HG03520 (cell line): ENCODE measurements at regions not wholly inside any gene's neighbourhood (a gene's known extent, or its start where the extent isn't known, plus 50 kb on each side); places are given as distances from the start of the nearest gene placed in this dataset.
"Not testable (repeated sequence)": the region's sequence is repeated elsewhere in the genome, so short reads cannot be mapped to it uniquely, and the experiment has no call there.

Source experiments
- ATAC-seq: cut with Tn5 transposase; IDR thresholded peaks from one replicate; pipeline ENCODE4 v1.9.1; 2021; ENCODE audit warnings: mild to moderate bottlenecking, moderate library complexity; ENCODE audit not compliant: unreplicated experiment

DNA sequence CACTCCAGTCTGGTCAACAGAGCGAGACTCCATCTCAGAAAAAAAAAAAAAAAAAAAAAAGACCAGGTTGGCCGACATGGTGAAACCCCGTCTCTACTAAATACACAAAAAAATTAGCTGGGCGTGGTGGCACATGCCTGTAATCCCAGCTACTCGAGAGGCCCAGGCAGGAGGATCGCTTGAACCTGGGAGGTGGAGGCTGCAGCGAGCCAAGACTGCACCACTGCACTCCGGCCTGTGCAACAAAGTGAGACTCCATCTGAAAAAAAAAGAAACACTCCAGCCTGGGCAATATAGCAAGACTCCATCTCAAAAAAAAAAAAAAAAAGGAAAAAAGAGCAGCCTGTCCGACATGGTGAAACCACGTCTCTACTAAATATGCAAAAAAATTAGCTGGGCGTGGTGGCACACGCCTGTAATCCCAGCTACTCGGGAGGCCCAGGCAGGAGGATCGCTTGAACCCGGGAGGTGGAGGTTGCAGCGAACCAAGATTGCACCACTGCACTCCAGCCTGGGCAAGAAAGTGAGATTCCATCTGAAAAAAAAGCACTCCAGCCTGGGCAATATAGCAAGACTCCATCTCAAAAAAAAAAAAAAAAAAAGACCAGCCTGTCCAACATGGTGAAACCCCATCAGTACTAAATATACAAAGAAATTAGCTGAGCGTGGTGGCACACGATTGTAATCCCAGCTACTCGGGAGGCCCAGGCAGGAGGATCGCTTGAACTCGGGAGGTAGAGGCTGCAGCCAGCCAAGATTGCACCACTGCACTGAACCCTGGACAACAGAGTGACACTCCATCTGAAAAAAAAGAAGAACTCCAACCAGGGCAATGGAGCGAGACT, 343.3 kb upstream of the PLGLB2 start:
- ATAC-seq = not testable (repeated sequence)

DNA sequence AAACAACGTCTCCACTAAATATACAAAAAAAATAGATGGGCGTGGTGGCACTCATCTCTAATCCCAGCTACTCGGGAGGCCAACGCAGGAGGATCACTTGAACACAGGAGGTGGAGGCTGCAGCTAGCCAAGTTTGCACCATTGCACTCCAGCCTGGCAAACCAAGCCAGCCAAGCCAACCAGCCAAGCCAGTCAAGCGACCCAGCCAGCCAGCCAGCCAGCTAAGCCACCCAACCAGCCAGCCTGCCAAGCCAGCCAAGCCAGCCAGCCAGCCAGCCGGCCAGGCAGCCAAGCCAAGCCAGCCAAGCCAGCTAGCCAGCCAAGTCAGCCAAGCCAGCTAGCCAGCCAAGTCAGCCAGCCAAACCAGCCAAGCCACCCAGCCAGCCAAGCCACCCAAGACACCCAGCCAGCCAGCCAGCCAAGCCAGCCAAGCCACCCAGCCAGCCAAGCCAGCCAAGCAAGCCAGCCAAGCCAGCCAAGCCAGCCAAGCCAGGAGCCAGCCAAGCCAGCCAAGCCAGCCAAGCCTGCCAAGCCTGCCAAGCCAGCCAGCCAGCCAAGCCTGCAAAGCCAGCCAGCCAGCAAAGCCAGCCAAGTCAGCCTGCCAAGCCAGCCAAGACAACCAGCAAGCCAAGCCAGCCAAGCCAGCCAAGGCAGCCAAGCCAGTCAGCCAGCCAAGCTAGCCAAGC, 342.2 kb upstream of the PLGLB2 start:
- not testable (repeated sequence) for ATAC-seq

DNA sequence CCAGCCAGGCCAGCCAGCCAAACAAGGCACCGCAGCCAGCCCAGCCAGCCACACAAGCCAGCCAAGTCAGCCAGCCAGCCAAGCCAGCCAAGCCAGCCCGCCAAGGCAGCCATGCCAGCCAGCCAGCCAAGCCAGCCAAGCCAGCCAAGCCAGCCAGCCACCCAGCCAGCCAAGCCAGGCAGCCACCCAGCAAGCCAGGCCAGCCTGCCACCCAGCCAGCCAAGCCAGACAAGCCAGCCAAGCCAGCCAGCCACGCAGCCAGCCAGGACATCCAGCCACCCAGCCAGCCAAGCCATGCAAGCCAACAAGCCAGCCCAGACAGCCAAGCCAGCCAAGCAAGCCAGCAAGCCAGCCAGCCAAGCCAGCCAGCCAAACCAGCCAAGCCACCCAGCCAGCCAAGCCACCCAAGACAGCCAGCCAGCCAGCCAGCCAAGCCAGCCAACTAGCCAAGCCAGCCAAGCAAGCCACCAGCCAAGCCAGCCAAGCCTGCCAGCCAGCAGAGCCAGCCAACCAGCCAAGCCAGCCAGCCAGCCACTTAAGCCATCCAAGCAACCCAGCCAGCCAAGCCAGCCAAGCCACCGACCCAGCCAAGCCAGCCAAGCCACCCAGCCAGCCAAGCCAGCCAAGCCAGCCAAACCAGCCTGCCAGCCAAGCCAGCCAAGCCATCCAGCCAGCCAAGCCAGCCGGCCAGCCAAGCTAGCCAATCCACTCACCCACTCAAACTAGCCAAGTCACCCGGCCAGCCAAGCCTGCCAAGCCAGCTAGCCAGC, 341.3 kb upstream of the PLGLB2 start:
- ATAC-seq = not testable (repeated sequence)

DNA sequence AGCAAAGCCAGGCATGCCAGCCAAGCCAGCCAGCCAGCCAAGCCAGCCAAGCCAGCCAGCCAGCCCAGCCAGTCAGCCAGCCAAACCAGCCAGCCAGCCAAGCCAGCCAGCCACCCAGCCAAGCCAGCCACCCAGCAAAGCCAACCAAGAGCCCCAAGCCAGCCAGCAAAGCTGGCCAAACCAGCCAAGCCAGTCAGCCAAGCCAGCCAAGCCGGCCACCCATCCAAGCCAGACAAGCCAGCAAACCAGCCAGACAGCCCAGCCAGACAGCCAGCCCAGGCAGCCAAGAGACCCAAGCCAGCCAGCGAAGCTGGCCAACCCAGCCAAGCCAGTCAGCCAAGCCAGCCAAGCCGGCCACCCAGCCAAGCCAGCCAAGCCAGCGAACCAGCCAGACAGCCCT, 338.3 kb upstream of the PLGLB2 start:
- not testable (repeated sequence) for ATAC-seq

DNA sequence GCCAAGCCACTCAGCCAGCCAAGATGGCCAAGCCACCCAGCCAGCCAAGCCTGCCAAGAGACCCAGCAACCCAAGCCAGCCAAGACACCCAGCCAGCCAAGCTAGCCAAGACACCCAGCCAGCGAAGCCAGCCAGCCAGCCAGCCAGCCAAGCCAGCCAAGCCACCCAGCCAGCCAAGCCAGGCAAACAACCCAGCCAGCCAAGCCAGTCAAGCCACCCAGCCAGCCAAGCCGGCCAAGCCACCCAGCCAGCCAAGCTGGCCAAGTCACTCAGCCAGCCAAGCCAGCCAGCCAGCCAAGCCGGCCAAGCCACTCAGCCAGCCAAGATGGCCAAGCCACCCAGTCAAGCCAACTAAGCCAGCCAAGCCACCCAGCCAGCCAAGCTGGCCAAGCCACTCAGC, 337.5 kb upstream of the PLGLB2 start:
- ATAC-seq = not testable (repeated sequence)

DNA sequence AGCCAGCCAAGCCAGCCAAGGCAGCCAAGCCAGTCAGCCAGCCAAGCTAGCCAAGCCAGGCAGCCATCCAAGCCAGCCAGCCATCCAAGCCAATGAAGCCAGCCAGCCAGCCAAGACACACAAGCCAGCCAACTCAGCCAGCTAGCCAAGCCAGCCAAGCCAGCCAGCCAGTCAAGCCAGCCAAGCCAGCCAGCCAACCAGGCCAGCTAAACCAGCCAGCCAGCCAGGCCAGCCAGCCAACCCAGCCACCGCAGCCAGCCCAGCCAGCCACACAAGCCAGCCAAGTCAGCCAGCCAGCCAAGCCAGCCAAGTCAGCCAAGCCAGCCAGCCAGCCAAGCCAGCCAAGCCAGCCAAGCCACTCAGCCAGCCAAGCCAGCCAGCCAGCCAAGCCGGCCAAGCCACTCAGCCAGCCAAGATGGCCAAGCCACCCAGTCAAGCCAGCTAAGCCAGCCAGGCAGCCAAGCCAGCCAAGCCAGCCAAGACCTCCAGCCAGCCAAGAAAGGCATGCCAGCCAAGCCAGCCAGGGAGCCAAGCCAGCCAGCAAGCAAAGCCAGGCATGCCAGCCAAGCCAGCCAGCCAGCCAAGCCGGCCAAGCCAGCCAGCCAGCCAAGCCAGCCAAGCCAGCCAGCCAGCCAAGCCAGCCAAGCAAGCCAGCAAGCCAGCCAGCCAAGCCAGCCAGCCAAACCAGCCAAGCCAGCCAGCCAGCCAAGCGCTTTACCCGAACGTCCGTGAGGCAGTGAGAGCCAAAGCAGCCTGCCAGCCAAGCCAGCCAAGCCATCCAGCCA, 335.7 kb upstream of the PLGLB2 start:
- not testable (repeated sequence) for ATAC-seq

DNA sequence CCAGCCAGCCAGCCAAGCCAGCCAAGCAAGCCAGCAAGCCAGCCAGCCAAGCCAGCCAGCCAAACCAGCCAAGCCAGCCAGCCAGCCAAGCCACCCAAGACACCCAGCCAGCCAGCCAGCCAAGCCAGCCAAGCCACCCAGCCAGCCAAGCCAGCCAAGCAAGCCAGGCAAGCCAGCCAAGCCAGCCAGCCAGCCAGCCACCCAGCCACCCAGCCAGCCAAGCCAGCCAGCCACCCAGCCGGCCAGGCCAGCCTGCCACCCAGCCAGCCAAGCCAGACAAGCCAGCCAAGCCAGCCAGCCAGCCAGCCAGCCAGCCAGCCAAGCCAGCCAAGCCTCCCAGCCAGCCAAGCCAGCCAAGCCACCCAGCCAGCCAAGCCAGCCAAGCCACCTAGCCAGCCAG, 333.6 kb upstream of the PLGLB2 start:
- ATAC-seq = not testable (repeated sequence)

DNA sequence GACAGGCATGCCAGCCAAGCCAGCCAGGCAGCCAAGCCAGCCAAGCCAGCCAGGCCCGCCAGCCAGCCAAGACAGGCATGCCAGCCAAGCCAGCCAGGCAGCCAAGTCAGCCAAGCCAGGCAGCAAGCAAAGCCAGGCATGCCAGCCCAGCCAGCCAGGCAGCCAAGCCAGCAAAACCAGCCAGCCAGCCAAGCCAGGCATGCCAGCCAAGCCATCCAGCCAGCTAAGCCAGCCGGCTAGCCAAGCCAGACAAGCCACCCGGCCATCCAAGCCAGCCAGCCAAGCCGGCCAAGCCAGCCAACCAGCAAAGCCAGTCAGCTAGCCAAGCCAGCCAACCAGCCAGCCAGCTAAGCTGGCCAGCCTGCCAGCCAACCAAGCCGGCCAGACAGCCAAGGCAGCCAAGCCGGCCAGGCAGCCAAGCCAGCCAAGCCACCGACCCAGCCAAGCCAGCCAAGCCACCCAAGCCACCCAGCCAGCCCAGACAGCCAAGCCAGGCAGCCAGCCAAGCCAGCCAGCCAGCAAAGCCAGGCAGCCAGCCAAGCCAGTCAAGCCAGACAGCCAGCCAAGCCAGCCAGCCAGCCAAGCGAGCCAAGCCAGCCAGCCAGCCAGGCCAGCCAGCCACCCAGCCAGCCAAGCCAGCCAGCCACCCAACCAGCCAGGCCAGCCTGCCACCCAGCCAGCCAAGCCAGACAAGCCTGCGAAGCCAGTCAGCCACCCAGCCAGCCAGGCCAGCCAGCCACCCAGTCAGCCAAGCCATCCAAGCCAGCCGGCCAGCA, 332.9 kb upstream of the PLGLB2 start:
- not testable (repeated sequence) for ATAC-seq

DNA sequence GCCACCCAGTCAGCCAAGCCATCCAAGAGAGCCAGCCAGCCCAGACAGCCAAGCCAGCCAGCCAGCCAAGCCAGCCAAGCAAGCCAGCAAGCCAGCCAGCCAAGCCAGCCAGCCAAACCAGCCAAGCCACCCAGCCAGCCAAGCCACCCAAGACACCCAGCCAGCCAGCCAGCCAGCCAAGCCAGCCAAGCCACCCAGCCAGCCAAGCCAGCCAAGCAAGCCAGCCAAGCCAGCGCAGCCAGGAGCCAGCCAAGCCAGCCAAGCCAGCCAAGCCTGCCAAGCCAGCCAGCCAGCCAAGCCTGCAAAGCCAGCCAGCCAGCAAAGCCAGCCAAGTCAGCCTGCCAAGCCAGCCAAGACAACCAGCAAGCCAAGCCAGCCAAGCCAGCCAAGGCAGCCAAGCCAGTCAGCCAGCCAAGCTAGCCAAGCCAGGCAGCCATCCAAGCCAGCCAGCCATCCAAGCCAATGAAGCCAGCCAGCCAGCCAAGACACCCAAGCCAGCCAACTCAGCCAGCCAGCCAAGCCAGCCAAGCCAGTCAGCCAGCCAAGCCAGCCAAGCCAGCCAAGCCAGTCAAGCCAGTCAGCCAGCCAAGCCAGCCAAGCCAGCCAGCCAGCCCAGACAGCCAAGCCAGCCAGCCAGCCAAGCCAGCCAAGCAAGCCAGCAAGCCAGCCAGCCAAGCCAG, 332.2 kb upstream of the PLGLB2 start:
- not testable (repeated sequence) for ATAC-seq

DNA sequence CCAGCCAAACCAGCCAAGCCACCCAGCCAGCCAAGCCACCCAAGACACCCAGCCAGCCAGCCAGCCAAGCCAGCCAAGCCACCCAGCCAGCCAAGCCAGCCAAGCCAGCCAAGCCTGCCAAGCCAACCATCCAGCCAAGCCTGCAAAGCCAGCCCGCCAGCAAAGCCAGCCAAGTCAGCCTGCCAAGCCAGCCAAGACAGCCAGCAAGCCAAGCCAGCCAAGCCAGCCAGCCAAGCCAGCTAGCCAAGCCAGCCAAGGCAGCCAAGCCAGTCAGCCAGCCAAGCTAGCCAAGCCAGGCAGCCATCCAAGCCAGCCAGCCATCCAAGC, 331.7 kb upstream of the PLGLB2 start:
- not testable (repeated sequence) for ATAC-seq

DNA sequence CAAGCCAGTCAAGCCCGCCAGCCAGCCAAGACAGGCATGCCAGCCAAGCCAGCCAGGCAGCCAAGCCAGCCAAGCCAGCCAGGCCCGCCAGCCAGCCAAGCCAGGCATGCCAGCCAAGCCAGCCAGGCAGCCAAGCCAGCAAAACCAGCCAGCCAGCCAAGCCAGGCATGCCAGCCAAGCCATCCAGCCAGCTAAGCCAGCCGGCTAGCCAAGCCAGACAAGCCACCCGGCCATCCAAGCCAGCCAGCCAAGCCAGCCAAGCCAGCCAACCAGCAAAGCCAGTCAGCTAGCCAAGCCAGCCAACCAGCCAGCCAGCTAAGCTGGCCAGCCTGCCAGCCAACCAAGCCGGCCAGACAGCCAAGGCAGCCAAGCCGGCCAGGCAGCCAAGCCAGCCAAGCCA, 330.7 kb upstream of the PLGLB2 start:
- ATAC-seq = not testable (repeated sequence)

DNA sequence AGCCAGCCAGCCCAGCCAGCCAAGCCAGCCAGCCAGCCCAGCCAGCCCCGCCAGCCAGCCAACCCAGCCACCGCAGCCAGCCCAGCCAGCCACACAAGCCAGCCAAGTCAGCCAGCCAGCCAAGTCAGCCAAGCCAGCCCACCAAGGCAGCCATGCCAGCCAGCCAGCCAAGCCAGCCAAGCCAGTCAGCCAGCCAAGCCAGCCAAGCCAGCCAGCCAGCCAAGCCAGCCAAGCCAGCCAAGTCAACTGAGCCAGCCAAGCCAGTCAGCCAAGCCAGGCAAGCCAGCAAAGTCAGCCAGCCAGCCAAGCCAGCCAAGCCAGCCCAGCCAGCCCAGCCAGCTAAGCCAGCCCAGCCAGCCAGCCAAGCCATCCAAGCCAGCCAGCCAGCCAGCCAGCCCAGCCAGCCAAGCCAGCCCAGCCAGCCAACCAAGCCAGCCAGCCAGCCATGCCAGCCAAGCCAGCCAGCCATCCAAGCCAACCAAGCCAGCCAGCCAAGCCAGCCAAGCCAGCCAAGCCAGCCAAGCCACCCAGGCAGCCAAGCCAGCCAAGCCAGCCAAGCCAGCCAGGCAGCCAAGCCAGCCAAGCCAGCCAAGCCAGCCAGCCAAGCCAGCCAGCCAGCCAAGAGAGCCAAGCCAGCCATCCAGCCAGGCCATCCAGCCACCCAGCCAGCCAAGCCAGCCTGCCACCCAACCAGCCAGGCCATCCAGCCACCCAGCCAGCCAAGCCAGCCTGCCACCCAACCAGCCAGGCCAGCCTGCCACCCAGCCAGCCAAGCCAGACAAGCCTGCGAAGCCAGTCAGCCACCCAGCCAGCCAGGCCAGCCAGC, 329.9 kb upstream of the PLGLB2 start:
- ATAC-seq = not testable (repeated sequence)

DNA sequence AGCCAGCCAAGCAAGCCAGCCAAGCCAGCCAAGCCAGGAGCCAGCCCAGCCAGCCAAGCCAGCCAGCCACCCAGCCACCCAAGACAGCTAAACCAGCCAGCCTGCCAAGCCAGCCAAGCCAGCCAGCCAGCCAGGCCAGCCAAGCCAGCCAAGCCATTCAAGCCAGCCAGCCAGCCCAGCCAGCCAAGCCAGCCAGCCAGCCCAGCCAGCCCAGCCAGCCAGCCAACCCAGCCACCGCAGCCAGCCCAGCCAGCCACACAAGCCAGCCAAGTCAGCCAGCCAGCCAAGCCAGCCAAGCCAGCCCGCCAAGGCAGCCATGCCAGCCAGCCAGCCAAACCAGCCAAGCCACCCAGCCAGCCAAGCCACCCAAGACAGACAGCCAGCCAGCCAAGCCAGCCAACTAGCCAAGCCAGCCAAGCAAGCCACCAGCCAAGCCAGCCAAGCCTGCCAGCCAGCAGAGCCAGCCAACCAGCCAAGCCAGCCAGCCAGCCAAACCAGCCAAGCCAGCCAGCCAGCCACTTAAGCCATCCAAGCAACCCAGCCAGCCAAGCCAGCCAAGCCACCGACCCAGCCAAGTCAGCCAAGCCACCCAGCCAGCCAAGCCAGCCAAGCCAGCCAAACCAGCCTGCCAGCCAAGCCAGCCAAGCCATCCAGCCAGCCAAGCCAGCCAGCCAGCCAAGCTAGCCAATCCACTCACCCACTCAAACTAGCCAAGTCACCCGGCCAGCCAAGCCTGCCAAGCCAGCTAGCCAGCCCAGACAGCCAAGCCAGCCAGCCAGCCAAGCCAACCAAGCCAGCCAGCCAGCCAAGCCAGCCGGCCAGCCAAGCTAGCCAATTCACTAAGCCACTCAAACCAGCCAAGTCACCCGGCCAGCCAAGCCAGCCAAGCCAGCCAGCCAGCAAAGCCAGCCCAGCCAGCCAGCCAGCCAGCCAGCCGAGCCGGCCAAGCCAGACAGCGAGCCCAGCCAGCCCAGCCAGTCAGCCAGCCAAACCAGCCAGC, 328.8 kb upstream of the PLGLB2 start:
- ATAC-seq = not testable (repeated sequence)

DNA sequence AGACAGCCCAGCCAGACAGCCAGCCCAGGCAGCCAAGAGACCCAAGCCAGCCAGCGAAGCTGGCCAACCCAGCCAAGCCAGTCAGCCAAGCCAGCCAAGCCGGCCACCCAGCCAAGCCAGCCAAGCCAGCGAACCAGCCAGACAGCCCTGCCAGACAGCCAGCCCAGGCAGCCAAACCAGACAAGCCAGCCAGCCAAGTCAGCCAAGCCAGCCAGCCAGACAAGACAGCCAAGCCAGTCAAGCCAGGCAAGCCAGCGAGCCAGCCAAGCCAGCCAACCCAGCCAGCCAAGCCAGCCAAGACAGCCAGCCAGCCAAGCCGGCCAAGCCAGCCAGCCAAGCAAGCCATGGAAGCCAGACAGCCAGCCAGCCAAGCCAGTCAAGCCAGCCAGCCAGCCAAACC, 327.9 kb upstream of the PLGLB2 start:
- not testable (repeated sequence) for ATAC-seq

DNA sequence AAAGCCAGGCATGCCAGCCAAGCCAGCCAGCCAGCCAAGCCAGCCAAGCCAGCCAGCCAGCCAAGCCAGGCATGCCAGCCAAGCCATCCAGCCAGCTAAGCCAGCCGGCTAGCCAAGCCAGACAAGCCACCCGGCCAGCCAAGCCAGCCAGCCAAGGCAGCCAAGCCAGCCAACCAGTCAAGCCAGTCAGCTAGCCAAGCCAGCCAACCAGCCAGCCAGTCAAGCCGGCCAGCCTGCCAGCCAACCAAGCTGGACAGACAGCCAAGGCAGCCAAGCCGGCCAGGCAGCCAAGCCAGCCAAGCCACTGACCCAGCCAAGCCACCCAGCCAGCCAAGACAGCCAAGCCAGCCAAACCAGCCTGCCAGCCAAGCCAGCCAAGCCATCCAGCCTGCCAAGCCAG, 326.9 kb upstream of the PLGLB2 start:
- not testable (repeated sequence) for ATAC-seq

DNA sequence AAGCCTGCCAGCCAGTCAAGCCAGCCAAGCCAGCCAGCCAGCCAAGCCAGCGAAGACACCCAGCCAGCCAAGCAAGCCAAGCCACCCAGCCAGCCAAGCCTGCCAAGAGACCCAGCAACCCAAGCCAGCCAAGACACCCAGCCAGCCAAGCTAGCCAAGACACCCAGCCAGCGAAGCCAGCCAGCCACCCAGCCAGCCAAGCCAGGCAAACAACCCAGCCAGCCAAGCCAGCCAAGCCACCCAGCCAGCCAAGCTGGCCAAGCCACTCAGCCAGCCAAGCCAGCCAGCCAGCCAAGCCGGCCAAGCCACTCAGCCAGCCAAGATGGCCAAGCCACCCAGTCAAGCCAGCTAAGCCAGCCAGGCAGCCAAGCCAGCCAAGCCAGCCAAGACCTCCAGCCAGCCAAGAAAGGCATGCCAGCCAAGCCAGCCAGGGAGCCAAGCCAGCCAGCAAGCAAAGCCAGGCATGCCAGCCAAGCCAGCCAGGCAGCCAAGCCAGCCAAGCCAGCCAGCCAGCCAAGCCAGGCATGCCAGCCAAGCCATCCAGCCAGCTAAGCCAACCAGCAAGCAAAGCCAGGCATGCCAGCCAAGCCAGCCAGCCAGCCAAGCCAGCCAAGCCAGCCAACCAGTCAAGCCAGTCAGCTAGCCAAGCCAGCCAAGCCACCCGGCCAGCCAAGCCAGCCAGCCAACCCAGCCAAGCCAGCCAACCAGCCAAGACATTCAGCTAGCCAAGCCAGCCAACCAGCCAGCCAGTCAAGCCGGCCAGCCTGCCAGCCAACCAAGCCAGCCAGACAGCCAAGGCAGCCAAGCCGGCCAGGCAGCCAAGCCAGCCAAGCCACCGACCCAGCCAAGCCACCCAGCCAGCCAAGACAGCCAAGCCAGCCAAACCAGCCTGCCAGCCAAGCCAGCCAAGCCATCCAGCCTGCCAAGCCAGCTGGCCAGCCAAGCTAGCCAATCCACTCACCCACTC, 323.8 kb upstream of the PLGLB2 start:
- ATAC-seq = not testable (repeated sequence)
